SU-DHL-6 (cell line): ENCODE measurements at regions not wholly inside any gene's neighbourhood (a gene's known extent, or its start where the extent isn't known, plus 50 kb on each side); places are given as distances from the start of the nearest gene placed in this dataset.

Experiments used
- H2AFZ ChIP-seq: fragments of 200-600 bp; sonication (generic); 2 replicates; pipeline ENCODE4 v1.6.1; 2014; ENCODE audit warnings: low read depth, mild to moderate bottlenecking, moderate library complexity, mixed read lengths, antibody characterized with exemption, low read length; ENCODE audit not compliant: severe bottlenecking
- H3F3A ChIP-seq: fragments of 200-600 bp; shearing (Covaris generic); 2 replicates; pipeline ENCODE4 v1.6.0; 2016; ENCODE audit warnings: antibody characterized with exemption, mild to moderate bottlenecking; ENCODE audit not compliant: insufficient read depth
- H3K27ac ChIP-seq: fragments of 200-600 bp; sonication (generic); 2 replicates; pipeline ENCODE4 v1.5.1; 2016; ENCODE audit warnings: low read depth, mild to moderate bottlenecking, low read length, moderate library complexity, mixed read lengths
- H3K27me3 ChIP-seq: fragments of 200-600 bp; sonication (generic), shearing (Covaris generic); 2 replicates; pipeline ENCODE4 v1.6.0; 2014; ENCODE audit warnings: mild to moderate bottlenecking, low read length
- H3K36me3 ChIP-seq: fragments of 200-600 bp; sonication (generic); 2 replicates; pipeline ENCODE4 v1.6.1; 2014; ENCODE audit warnings: mild to moderate bottlenecking, low read length, mixed read lengths
- H3K4me2 ChIP-seq: fragments of 300-600, 200-600 bp; shearing (Covaris generic), sonication (generic); 2 replicates; pipeline ENCODE4 v1.6.0; 2014; ENCODE audit warnings: low read length, low read depth, mild to moderate bottlenecking; ENCODE audit not compliant: poor library complexity, severe bottlenecking
- H3K4me3 ChIP-seq: fragments of 200-600 bp; sonication (generic); 2 replicates; pipeline ENCODE4 v1.5.1; 2014; ENCODE audit warnings: antibody characterized with exemption, low read length, mild to moderate bottlenecking, mixed read lengths; ENCODE audit not compliant: insufficient read depth, poor library complexity, severe bottlenecking
- H3K79me2 ChIP-seq: fragments of 200-600 bp; sonication (generic); 2 replicates; pipeline ENCODE4 v1.6.1; 2014; ENCODE audit warnings: mild to moderate bottlenecking, low read length, moderate library complexity; ENCODE audit not compliant: insufficient read depth
- H3K9ac ChIP-seq: fragments of 200-600 bp; sonication (generic); 2 replicates; pipeline ENCODE4 v1.7.0; 2014; ENCODE audit warnings: mild to moderate bottlenecking, low read length
- H3K9me2 ChIP-seq: fragments of 200-600 bp; sonication (generic); replicated peaks from 2 replicates; pipeline ENCODE4 v1.6.1; 2014; ENCODE audit warnings: low read length; ENCODE audit not compliant: insufficient read depth
- H3K9me3 ChIP-seq: fragments of 200-600 bp; sonication (generic); 2 replicates; pipeline ENCODE4 v1.6.1; 2014; ENCODE audit warnings: low read length, mixed read lengths; ENCODE audit not compliant: insufficient read depth
- H4K20me1 ChIP-seq: fragments of 200-600 bp; sonication (generic); 2 replicates; pipeline ENCODE4 v1.6.1; 2014; ENCODE audit warnings: low read depth, mild to moderate bottlenecking, antibody characterized with exemption, low read length, moderate library complexity, mixed read lengths
- CTCF ChIP-seq: fragments of 200-600 bp; sonication (generic); IDR thresholded peaks from one replicate; pipeline ENCODE4 v1.5.1; 2017; ENCODE audit warnings: antibody characterized with exemption, mild to moderate bottlenecking, low read length, moderate library complexity; ENCODE audit not compliant: insufficient read depth, poor library complexity, severe bottlenecking
- EZH2phosphoT487 ChIP-seq: fragments of 200-600 bp; sonication (generic), shearing (Covaris generic); conservative IDR thresholded peaks from 2 replicates; pipeline ENCODE4 v1.6.1; 2018; ENCODE audit warnings: mild to moderate bottlenecking, antibody characterized with exemption, low read length, moderate library complexity, mixed read lengths

DNA sequence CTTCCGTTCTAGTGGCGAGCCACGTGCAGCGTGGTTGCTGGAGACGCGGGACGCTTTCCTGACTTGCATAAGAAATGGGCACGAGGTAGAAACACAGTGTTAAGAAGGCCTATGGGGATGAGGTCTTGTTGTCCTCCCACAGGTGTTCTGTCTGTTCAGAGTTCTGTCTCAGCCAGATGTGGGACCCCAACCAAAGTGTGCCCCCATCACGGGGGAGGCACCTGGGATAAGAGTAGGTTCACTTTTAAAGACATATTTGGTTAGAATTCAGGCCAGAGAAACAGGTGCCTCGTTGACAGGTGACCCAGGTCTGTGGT is 56.0 kb upstream of the PITRM1 start:
- H3K9me3 ChIP-seq, result no peaks in the 10 kb centered on the region
- TF ChIP-seq CTCF (no peak), EZH2phosphoT487 (no peak)

GRCh38 chr10:3226960-3227744 is 54.6 kb upstream of the PITRM1 start:
- Histone ChIP-seq H3K9me2 (no peaks in the 10 kb centered on the region), H4K20me1 (no peaks in the 10 kb centered on the region), H3K4me3 (no peak overlapping the region), H3K27ac (no peak overlapping the region), H3F3A (no peaks in the 10 kb centered on the region), H3K79me2 (no peaks in the 10 kb centered on the region), H3K9ac (no peak overlapping the region), H2AFZ (no peak overlapping the region), H3K36me3 (no peaks in the 10 kb centered on the region), H3K27me3 (no peaks in the 10 kb centered on the region), H3K4me2 (no peak overlapping the region), H3K9me3 (no peaks in the 10 kb centered on the region)
- TF ChIP-seq EZH2phosphoT487 (no peak), CTCF (no peak)

More for the DNA sequence above, 56.0 kb upstream of the PITRM1 start:
- Histone ChIP-seq H2AFZ (no peak overlapping the region), H3K9ac (no peak overlapping the region), H3K4me2 (no peak overlapping the region), H4K20me1 (no peaks in the 10 kb centered on the region), H3K79me2 (no peaks in the 10 kb centered on the region), H3K36me3 (no peaks in the 10 kb centered on the region), H3K9me2 (no peaks in the 10 kb centered on the region), H3K27ac (no peak overlapping the region), H3F3A (no peaks in the 10 kb centered on the region), H3K27me3 (no peaks in the 10 kb centered on the region), H3K4me3 (no peak overlapping the region)

DNA sequence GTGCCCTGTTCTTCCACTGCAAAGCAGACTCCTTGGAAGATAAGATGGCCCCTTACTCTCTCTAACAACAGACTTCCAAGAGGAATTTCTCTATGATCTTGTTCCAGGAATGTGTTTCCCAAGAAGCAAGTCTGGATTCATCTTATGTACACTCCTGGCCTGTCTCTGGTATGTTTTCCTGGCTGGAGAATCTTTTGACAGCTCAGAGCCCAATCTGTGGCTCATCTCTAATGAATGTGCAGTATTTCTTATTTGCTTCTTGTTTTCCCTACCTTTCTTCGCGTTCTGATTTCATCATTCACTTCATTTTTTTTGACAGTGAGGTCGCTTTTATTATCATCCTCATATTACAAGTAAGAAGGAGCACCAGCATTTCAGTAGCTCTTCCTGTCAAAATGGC is 53.0 kb upstream of the PITRM1 start:
- Histone ChIP-seq H3K9ac (no peak overlapping the region), H3K4me3 (no peak overlapping the region), H3K27me3 (no peaks in the 10 kb centered on the region), H3K36me3 (no peaks in the 10 kb centered on the region), H3K27ac (no peak overlapping the region), H3K9me3 (no peaks in the 10 kb centered on the region), H3K4me2 (no peak overlapping the region), H3K79me2 (no peaks in the 10 kb centered on the region), H2AFZ (no peak overlapping the region), H3F3A (no peaks in the 10 kb centered on the region), H3K9me2 (no peaks in the 10 kb centered on the region), H4K20me1 (no peaks in the 10 kb centered on the region)
- TF ChIP-seq CTCF (no peak), EZH2phosphoT487 (no peak)
